ENCODE measurements at regions not wholly inside any gene's neighbourhood (a gene's known extent, or its start where the extent isn't known, plus 50 kb on each side); places are given as distances from the start of the nearest gene placed in this dataset.

- no peak overlapping the region for H3K4me3 ChIP-seq
Observed at GRCh38 chr5:113652161-113652560, 138.7 kb downstream of the YTHDC2 start.

DNA sequence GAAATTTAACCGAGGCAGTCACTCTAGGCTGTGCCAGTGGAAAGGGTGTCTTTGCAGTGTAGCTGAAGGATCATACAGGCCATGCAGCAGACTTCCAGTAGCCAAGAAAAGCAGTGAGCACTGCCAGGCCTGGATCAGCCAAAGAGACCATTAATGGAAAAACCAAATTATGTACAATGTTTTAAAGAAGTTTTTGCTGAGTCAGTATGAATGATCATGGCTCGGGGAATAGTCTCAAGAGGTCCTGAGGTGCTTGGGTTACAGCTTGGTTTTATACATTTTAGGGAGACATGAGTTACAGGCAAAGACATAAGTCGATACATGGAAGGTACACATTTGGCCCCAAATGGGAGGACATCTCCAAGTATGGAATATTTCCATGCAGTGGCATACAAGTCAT lies 141.3 kb downstream of the YTHDC2 start:
- no peak overlapping the region for H3K27ac ChIP-seq
- no peak overlapping the region for H3K4me3 ChIP-seq

More at GRCh38 chr5:113652161-113652560, 138.7 kb downstream of the YTHDC2 start:
- H3K27ac ChIP-seq = no peak overlapping the region

DNA sequence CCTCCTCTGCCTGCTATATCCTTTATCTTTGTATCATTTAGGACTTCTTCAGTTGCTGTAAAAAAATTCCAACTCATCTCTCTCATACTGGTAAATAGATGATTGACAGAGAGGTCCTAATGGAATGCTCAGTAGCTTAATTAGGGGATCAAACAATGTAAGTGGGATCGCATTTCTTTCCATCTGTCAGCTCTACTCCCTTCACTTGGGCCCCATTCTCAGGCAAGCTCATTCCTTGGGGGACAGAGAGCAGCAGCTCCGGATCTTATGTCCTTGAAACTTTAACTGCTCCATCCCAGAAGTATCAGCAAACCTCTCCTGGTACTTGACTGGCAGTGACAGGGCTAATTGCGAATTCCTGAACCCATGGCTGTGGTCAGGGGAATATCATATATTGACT lies 146.7 kb downstream of the YTHDC2 start:
- H3K27ac ChIP-seq = no peak overlapping the region

DNA sequence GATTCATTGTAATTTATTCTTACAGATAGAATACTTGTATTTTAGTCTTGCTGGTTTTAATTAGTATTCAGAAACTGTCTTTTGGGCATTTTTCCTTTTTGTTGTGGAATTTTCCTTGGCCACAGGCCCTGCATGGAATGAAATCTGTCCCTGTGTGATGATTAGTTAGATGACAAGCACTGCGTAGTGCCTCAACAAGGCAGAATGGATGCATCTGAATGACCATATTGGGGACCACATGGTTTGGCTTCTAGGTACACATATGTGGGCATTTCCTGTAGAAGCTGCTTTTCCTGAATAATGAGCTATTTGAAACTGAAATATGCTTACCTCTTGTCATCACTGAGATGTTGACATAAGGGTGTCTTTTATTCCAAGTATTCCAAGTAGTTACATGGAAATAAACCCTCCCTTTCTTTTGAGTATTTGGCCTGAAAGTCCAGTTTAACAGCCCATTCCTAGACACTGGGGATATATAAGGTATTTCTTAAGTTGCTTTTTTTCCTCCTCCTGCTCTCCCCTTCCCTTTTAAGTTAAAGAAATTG lies 147.3 kb downstream of the YTHDC2 start:
- Histone ChIP-seq H3K27ac (no peak overlapping the region), H3K4me3 (no peak overlapping the region)

More for the DNA sequence above, 146.7 kb downstream of the YTHDC2 start:
- H3K4me3 ChIP-seq = no peak overlapping the region

- Histone ChIP-seq H3K4me3 (no peak overlapping the region), H3K27ac (no peak overlapping the region)
Observed at GRCh38 chr5:113663879-113664541, 150.5 kb downstream of the YTHDC2 start.

GRCh38 chr5:113673041-113673440 lies 159.5 kb downstream of the YTHDC2 start:
- H3K27ac ChIP-seq = no peak overlapping the region
- no peak overlapping the region for H3K4me3 ChIP-seq

- Histone ChIP-seq H3K4me3 (no peak overlapping the region), H3K27ac (no peak overlapping the region)
Observed at GRCh38 chr5:113675166-113675565, 161.7 kb downstream of the YTHDC2 start.

DNA sequence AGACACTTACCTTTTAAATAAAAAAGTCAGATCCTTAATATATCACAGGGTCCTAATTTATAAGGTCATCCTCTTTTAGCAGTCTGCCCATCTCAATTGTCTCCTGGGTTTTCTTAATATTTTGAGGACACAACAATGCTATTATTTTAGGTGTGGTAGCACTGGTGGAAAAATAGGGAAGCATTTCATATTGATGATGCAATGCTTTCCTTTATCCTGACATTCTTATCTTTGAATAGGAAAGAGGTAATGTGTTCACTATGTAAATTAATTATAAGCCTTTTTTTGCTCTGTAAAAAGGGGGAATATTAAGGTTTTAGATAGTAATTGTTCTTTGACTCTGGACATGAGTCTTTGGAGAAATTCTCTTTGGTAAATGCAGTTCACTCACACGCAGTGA lies 164.7 kb downstream of the YTHDC2 start:
- Histone ChIP-seq H3K27ac (no peak overlapping the region), H3K4me3 (no peak overlapping the region)

DNA sequence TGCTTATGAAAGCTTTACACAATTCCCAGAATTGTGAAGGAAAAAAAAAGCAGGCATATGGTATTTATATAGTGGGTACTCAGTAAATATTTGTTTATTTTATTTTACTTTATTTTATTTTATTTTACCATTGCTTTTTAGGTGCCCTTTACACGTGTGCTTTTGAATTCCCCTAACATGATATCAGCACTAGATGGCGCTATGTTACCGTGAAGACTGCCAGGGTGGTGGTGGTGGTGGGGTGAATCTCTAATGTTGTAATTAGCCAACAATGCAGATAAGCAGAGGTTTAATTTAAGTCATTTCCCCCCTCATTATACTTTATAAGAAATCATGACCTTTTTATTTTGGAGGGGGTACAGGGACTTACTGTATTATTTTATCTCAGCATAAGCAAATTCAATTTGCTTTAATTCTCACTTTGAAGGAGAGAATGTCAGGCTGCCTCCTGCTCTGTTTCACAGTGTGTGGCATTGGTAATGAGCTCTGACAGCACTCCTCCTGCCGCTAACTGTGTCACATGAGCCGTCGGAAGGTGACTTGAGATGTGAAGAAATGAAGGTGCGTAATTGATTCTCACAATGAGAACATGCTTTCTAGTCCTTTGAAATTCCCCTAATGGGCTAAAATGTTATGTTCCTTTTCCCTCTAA lies 165.6 kb downstream of the YTHDC2 start:
- Histone ChIP-seq H3K27ac (no peak overlapping the region), H3K4me3 (no peak overlapping the region)

DNA sequence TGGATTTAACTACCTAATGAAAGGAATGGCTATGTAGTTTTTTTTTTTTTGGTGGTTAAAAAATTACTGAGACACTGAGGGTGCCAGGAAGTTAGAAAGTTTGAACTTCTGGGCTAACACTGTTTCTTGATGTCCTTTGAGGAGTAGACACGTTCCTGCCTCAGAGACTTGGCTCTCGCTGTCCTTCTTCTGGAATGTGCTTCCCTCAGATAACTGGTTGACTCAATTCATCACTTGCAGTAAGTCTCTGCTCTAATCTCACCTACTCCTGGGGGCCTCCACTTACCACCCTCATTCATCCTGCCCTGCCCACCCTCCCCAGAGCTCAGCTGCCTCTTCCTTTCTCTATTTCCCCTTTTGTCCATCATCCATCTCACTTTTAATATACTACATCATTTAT lies 167.0 kb downstream of the YTHDC2 start:
- no peak overlapping the region for H3K27ac ChIP-seq
- no peak overlapping the region for H3K4me3 ChIP-seq

GRCh38 chr5:113682497-113683136 lies 169.1 kb downstream of the YTHDC2 start:
- Histone ChIP-seq H3K27ac (no peak overlapping the region), H3K4me3 (no peak overlapping the region)

- no peak overlapping the region for H3K27ac ChIP-seq
- H3K4me3 ChIP-seq = no peak overlapping the region
Observed at GRCh38 chr5:113683211-113683610, 169.7 kb downstream of the YTHDC2 start.

- H3K4me3 ChIP-seq = no peak overlapping the region
- H3K27ac ChIP-seq = no peak overlapping the region
Observed at GRCh38 chr5:113686599-113686998, 173.1 kb downstream of the YTHDC2 start.

- H3K27ac ChIP-seq = no peak overlapping the region
Observed at GRCh38 chr5:113689647-113690046, 176.2 kb downstream of the YTHDC2 start.

GRCh38 chr5:113692466-113692865 lies 179.0 kb downstream of the YTHDC2 start:
- Histone ChIP-seq H3K27ac (no peak overlapping the region), H3K4me3 (no peak overlapping the region)

More at GRCh38 chr5:113689647-113690046, 176.2 kb downstream of the YTHDC2 start:
- H3K4me3 ChIP-seq = no peak overlapping the region

- H3K4me3 ChIP-seq = no peak overlapping the region
- no peak overlapping the region for H3K27ac ChIP-seq
Observed at GRCh38 chr5:113692891-113693457, 179.5 kb downstream of the YTHDC2 start.

DNA sequence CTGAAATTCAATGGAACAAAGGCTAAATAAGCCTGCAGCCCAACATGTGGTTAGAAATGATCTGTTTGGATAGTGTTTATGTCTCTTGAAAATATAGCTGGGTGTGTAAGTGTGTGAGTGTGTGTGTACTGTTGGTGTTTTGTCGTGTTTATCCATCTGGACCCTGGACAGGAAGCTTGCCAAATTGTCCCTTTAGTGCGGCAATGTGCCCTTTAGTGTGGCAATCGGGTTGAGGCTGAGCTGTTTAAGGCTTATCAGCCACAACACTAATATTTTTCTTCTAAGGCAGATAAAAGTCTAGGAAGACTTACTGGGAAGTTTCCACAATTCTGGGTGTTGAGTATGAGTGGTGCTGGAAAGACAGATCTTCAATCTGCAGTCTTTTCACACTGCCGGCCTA lies 180.2 kb downstream of the YTHDC2 start:
- H3K4me3 ChIP-seq = no peak overlapping the region
- H3K27ac ChIP-seq = no peak overlapping the region

DNA sequence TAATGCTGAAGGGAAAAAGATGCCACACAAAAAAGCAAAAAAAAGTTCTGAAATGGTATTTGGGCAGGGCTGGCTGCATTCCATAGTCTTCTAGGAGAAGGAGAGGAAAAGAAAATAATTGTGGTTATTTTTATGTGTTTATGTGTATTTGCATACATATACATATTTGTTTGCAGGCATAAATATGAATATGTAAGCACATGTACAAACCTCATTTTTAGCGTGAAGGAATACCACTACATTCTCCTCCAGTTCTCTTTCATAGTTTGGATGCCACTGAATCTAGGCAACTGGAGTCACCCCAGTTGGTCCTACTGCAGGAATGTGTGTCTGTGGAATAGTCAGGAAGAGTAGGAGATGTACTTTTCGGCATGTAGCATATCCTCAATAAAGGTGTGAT lies 181.1 kb downstream of the YTHDC2 start:
- H3K27ac ChIP-seq = no peak overlapping the region
- H3K4me3 ChIP-seq = no peak overlapping the region

- no peak overlapping the region for H3K27ac ChIP-seq
- no peak overlapping the region for H3K4me3 ChIP-seq
Observed at GRCh38 chr5:113703266-113703665, 189.8 kb downstream of the YTHDC2 start.

DNA sequence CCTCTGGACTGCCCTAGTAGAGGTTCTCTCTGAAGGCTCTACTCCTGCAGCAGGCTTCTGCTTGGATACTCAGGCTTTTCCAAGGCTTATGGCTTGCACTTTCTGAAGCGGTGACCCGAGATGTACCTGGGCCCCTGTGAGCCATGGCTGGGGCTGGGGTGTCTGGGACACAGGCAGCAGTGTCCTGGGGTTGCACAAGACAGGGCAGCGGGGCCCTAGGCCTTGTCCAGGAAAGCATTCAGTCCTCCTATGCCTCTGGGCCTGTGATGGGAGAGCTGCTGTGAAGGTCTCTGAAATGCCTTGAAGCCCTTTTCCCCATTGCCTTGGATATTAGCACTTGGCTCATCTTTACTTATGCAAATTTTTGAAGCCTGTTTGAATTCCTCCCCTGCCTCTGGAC lies 192.2 kb downstream of the YTHDC2 start:
- Histone ChIP-seq H3K4me3 (no peak overlapping the region), H3K27ac (no peak overlapping the region)

- Histone ChIP-seq H3K4me3 (no peak overlapping the region), H3K27ac (no peak overlapping the region)
Observed at GRCh38 chr5:113713051-113713450, 199.6 kb downstream of the YTHDC2 start.

Measured in skin epidermis (tissue), 12 donors.